MM.1S (cell line): ENCODE measurements at regions not wholly inside any gene's neighbourhood (a gene's known extent, or its start where the extent isn't known, plus 50 kb on each side); places are given as distances from the start of the nearest gene placed in this dataset.

Experiments used
- DNase-seq: peaks from one replicate; pipeline ENCODE4 v3.0.0-alpha.2; 2015
- H2AFZ ChIP-seq: fragments of 300-600 bp; sonication (generic); 2 replicates; pipeline ENCODE4 v1.6.0; 2016; ENCODE audit warnings: antibody characterized with exemption, low read length
- H3F3A ChIP-seq: fragments of 300-600 bp; sonication (generic); 2 replicates; pipeline ENCODE4 v1.6.1; 2016; ENCODE audit warnings: mild to moderate bottlenecking, antibody characterized with exemption, low read length, moderate library complexity, mixed read lengths; ENCODE audit not compliant: insufficient read depth
- H3K27ac ChIP-seq: fragments of 300-600 bp; sonication (generic); 2 replicates; pipeline ENCODE4 v1.5.1; 2016; ENCODE audit warnings: mild to moderate bottlenecking, low read length
- H3K27me3 ChIP-seq: fragments of 300-600 bp; sonication (generic); replicated peaks from 2 replicates; pipeline ENCODE4 v1.6.0; 2016; ENCODE audit warnings: low read length; ENCODE audit not compliant: insufficient read depth
- H3K36me3 ChIP-seq: fragments of 300-600 bp; sonication (generic); replicated peaks from 2 replicates; pipeline ENCODE4 v1.6.1; 2016; ENCODE audit warnings: mild to moderate bottlenecking, low read length, mixed read lengths; ENCODE audit not compliant: insufficient read depth
- H3K4me1 ChIP-seq: fragments of 300-600 bp; sonication (generic); 2 replicates; pipeline ENCODE4 v1.6.1; 2016; ENCODE audit warnings: low read length, mixed read lengths
- H3K4me2 ChIP-seq: fragments of 300-600 bp; sonication (generic); 2 replicates; pipeline ENCODE4 v1.6.0; 2016; ENCODE audit warnings: low read depth, low read length
- H3K4me3 ChIP-seq: fragments of 300-600 bp; sonication (generic); 2 replicates; pipeline ENCODE4 v1.5.1; 2016; ENCODE audit warnings: low read length, mixed read lengths
- H3K79me2 ChIP-seq: fragments of 300-600 bp; sonication (generic); 2 replicates; pipeline ENCODE4 v1.6.1; 2016; ENCODE audit warnings: mixed run types, low read length, mixed read lengths
- H3K9ac ChIP-seq: fragments of 300-600 bp; sonication (generic); 2 replicates; pipeline ENCODE4 v1.6.1; 2016; ENCODE audit warnings: low read length, mixed read lengths
- H3K9me2 ChIP-seq: fragments of 300-600 bp; sonication (generic); replicated peaks from 2 replicates; pipeline ENCODE4 v1.6.1; 2016; ENCODE audit warnings: mild to moderate bottlenecking, low read length, mixed read lengths; ENCODE audit not compliant: insufficient read depth
- H3K9me3 ChIP-seq: fragments of 300-600 bp; sonication (generic); replicated peaks from 2 replicates; pipeline ENCODE4 v1.6.1; 2016; ENCODE audit warnings: mild to moderate bottlenecking, low read length, mixed read lengths; ENCODE audit not compliant: insufficient read depth
- H4K20me1 ChIP-seq: fragments of 300-600 bp; sonication (generic); 2 replicates; pipeline ENCODE4 v1.6.1; 2016; ENCODE audit warnings: mild to moderate bottlenecking, low read length, moderate library complexity, mixed read lengths; ENCODE audit not compliant: insufficient read depth
- EZH2 ChIP-seq: fragments of 300-600 bp; sonication (generic); optimal IDR thresholded peaks from 2 replicates; pipeline ENCODE3; 2017; ENCODE audit warnings: low read depth, mild to moderate bottlenecking, antibody characterized with exemption, low read length, mixed read lengths
- EZH2phosphoT487 ChIP-seq: fragments of 300-600 bp; sonication (generic); IDR thresholded peaks from 2 replicates; pipeline ENCODE4 v1.6.1; 2018; ENCODE audit warnings: antibody characterized with exemption, low read length
- TF ChIP-seq, protein P1 (sequence below): fragments of 300-600 bp; sonication (generic); IDR thresholded peaks from 2 replicates; pipeline ENCODE4 v1.5.1; 2016; ENCODE audit warnings: antibody characterized with exemption, low read length, mixed read lengths

DNA sequence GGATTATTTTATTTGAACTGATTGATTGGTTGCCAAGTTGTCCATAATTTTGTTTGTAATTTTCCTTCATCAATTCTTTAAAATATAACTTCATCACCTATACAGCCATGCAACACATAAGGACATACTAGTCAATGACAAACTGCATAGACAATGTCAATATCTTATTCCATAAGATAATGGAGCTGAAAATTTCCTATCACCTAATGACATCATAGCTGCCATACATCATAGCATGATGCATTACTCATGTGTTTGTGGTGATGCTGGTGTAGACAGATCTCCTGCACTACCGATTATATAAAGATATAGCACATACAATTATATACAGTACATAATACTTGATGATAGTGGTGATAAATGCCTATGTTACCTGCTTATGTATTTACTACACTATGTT lies 369.8 kb upstream of the NT5C1B start:
- no peaks in the 10 kb centered on the region for H3K4me1 ChIP-seq
- no peaks in the 10 kb centered on the region for H3K27me3 ChIP-seq
- no peak overlapping the region for H3K9ac ChIP-seq
- no peaks in the 10 kb centered on the region for H3K79me2 ChIP-seq
- no peaks in the 10 kb centered on the region for H4K20me1 ChIP-seq
- H3K27ac ChIP-seq = no peak overlapping the region
- TF ChIP-seq EZH2phosphoT487 = no peak
- TF ChIP-seq, protein P1, sequence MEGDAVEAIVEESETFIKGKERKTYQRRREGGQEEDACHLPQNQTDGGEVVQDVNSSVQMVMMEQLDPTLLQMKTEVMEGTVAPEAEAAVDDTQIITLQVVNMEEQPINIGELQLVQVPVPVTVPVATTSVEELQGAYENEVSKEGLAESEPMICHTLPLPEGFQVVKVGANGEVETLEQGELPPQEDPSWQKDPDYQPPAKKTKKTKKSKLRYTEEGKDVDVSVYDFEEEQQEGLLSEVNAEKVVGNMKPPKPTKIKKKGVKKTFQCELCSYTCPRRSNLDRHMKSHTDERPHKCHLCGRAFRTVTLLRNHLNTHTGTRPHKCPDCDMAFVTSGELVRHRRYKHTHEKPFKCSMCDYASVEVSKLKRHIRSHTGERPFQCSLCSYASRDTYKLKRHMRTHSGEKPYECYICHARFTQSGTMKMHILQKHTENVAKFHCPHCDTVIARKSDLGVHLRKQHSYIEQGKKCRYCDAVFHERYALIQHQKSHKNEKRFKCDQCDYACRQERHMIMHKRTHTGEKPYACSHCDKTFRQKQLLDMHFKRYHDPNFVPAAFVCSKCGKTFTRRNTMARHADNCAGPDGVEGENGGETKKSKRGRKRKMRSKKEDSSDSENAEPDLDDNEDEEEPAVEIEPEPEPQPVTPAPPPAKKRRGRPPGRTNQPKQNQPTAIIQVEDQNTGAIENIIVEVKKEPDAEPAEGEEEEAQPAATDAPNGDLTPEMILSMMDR = no peak
- TF ChIP-seq EZH2 = no peak
- no peaks in the 10 kb centered on the region for H3K9me2 ChIP-seq
- H3K9me3 ChIP-seq = no peaks in the 10 kb centered on the region
- no peak overlapping the region for H2AFZ ChIP-seq
- H3K4me2 ChIP-seq = no peak overlapping the region
- no peak for DNase-seq
- no peaks in the 10 kb centered on the region for H3F3A ChIP-seq
- H3K36me3 ChIP-seq = no peaks in the 10 kb centered on the region
- H3K4me3 ChIP-seq = no peak overlapping the region

DNA sequence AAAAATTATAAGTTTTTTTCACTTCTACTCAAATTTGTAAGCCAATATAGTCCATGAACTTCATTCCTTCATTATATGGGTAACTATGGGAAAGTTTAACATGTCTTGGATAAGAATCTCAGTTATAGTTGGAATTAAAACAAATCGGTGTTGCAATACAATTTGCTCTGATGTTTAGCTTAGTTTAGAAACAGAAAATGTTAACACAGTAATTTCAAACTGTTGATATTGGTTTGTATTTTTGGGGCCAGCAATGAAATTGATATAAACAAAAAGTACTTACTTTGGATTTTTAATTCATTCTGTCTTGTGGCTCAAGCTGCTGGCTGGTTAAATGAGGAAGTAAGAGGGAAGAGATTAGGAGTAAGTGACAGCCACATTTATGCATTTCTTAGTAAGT lies 368.5 kb upstream of the NT5C1B start:
- no peak overlapping the region for H3K9ac ChIP-seq
- no peak overlapping the region for H3K4me2 ChIP-seq
- H3K9me2 ChIP-seq = no peaks in the 10 kb centered on the region
- H2AFZ ChIP-seq = no peak overlapping the region
- H3K27me3 ChIP-seq = no peaks in the 10 kb centered on the region
- no peaks in the 10 kb centered on the region for H3F3A ChIP-seq
- no peaks in the 10 kb centered on the region for H3K4me1 ChIP-seq
- no peak overlapping the region for H3K4me3 ChIP-seq
- TF ChIP-seq EZH2phosphoT487 (no peak), EZH2 (no peak)
- TF ChIP-seq, protein P1 = no peak
- no peaks in the 10 kb centered on the region for H3K36me3 ChIP-seq
- H3K9me3 ChIP-seq = no peaks in the 10 kb centered on the region
- no peak for DNase-seq
- H4K20me1 ChIP-seq = no peaks in the 10 kb centered on the region
- no peak overlapping the region for H3K27ac ChIP-seq
- no peaks in the 10 kb centered on the region for H3K79me2 ChIP-seq

DNA sequence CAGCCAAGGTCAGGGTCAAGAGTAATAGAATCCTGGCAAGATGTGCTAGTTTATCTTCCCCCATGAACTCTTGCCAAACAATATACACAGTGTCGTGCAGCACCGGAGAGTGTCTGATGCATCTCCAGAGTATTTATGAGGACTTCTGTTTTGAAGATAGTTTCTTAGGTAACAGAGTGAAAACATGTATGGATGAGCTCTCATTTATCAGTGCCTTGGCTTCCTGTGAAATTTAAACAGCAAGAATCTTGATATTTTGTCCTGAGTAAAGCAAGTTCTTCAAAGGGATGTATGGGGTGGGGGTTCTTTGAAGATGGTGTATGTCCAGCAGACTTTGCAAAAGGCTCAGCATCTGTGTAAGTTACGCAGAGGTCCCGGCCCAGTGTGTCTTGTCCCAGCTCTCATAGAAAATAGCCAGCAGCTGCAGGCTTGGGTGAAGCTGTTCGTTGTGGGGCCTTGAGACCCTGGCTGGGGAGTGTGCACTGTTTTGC lies 361.0 kb upstream of the NT5C1B start:
- DNase-seq = no peak
- H3K9ac ChIP-seq = no peak overlapping the region
- H3K4me1 ChIP-seq = no peaks in the 10 kb centered on the region
- no peak overlapping the region for H3K4me2 ChIP-seq
- no peaks in the 10 kb centered on the region for H3K9me2 ChIP-seq
- H3K9me3 ChIP-seq = no peaks in the 10 kb centered on the region
- H3F3A ChIP-seq = no peaks in the 10 kb centered on the region
- H3K27me3 ChIP-seq = no peaks in the 10 kb centered on the region
- no peaks in the 10 kb centered on the region for H3K79me2 ChIP-seq
- no peaks in the 10 kb centered on the region for H3K36me3 ChIP-seq
- no peak overlapping the region for H3K4me3 ChIP-seq
- no peak overlapping the region for H3K27ac ChIP-seq
- no peak overlapping the region for H2AFZ ChIP-seq
- H4K20me1 ChIP-seq = no peaks in the 10 kb centered on the region
- TF ChIP-seq EZH2phosphoT487 (no peak), EZH2 (no peak)
- TF ChIP-seq, protein P1 = no peak
